ENCODE measurements at regions not wholly inside any gene's neighbourhood (a gene's known extent, or its start where the extent isn't known, plus 50 kb on each side); places are given as distances from the start of the nearest gene placed in this dataset.

- TF ChIP-seq, protein P1, sequence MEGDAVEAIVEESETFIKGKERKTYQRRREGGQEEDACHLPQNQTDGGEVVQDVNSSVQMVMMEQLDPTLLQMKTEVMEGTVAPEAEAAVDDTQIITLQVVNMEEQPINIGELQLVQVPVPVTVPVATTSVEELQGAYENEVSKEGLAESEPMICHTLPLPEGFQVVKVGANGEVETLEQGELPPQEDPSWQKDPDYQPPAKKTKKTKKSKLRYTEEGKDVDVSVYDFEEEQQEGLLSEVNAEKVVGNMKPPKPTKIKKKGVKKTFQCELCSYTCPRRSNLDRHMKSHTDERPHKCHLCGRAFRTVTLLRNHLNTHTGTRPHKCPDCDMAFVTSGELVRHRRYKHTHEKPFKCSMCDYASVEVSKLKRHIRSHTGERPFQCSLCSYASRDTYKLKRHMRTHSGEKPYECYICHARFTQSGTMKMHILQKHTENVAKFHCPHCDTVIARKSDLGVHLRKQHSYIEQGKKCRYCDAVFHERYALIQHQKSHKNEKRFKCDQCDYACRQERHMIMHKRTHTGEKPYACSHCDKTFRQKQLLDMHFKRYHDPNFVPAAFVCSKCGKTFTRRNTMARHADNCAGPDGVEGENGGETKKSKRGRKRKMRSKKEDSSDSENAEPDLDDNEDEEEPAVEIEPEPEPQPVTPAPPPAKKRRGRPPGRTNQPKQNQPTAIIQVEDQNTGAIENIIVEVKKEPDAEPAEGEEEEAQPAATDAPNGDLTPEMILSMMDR (IDR thresholded peaks at IDR 0.05; ENCODE audit: poor library complexity): no peak
- no peak for TF ChIP-seq EZH2 (IDR thresholded peaks at IDR 0.05; ENCODE audit: borderline replicate concordance)
- no peak for TF ChIP-seq EZH2phosphoT487 (IDR thresholded peaks at IDR 0.05; ENCODE audit: low read depth, severe bottlenecking, unreplicated experiment)
Measured at GRCh38 chr4:60944060-60944459, 256.1 kb upstream of the ADGRL3 start.

Data from hepatocyte (in vitro differentiated cells).